Astrocyte of the spinal cord (primary cell): ENCODE measurements at regions not wholly inside any gene's neighbourhood (a gene's known extent, or its start where the extent isn't known, plus 50 kb on each side); places are given as distances from the start of the nearest gene placed in this dataset.

Source experiments
- DNase-seq: peaks from one replicate; pipeline ENCODE4 v3.0.0; 2011; ENCODE audit warnings: low read depth, low spot score
- H3K4me3 ChIP-seq: 2 replicates; pipeline ENCODE4 v1.5.1; 2011; ENCODE audit warnings: low read depth, mild to moderate bottlenecking, low read length, moderate library complexity
- in situ Hi-C: cut with HindIII; loops from 2 replicates; pipeline ENCODE4 v1.10.0; 2017; ENCODE audit warnings: low sequenced_read_pairs
- TF ChIP-seq, protein P1 (sequence below): IDR thresholded peaks from 2 replicates; pipeline ENCODE4 v1.5.1; 2012; ENCODE audit warnings: low read depth, mild to moderate bottlenecking, low read length, inconsistent platforms

- in situ Hi-C loops: no loop called here
- no peak overlapping the region for H3K4me3 ChIP-seq
- TF ChIP-seq, protein P1, sequence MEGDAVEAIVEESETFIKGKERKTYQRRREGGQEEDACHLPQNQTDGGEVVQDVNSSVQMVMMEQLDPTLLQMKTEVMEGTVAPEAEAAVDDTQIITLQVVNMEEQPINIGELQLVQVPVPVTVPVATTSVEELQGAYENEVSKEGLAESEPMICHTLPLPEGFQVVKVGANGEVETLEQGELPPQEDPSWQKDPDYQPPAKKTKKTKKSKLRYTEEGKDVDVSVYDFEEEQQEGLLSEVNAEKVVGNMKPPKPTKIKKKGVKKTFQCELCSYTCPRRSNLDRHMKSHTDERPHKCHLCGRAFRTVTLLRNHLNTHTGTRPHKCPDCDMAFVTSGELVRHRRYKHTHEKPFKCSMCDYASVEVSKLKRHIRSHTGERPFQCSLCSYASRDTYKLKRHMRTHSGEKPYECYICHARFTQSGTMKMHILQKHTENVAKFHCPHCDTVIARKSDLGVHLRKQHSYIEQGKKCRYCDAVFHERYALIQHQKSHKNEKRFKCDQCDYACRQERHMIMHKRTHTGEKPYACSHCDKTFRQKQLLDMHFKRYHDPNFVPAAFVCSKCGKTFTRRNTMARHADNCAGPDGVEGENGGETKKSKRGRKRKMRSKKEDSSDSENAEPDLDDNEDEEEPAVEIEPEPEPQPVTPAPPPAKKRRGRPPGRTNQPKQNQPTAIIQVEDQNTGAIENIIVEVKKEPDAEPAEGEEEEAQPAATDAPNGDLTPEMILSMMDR: no peak
- DNase-seq: no peak
Observed at GRCh38 chr18:10233082-10233875, 221.2 kb upstream of the APCDD1 start.

DNA sequence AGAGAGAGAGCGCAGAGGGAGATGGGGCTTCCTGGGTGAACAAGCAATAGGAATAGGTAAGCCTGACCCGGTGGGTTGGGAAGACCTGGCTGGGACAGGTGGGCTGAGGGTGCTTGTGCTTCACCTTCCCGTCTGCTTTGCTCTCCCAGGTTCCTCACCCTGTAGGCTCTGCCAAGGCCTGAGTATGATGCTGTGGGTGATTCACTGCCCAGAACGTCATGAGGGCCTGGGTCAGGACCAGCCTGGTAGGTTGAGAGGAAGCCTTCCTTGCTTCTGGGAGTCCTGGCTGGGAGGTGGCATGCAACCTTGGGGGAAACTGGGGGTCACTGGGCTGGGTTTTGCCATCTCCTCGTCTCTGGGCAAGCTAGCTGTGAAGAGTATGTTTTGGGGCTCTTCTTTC lies 220.2 kb upstream of the APCDD1 start:
- DNase-seq: no peak
- in situ Hi-C loops: no loop called here
- TF ChIP-seq, protein P1: no peak
- no peak overlapping the region for H3K4me3 ChIP-seq

- DNase-seq: peak; percentile 19
- TF ChIP-seq, protein P1: no peak
- no peak overlapping the region for H3K4me3 ChIP-seq
- in situ Hi-C loops: no loop called here
Observed at GRCh38 chr18:10234912-10235660, 219.3 kb upstream of the APCDD1 start.

DNA sequence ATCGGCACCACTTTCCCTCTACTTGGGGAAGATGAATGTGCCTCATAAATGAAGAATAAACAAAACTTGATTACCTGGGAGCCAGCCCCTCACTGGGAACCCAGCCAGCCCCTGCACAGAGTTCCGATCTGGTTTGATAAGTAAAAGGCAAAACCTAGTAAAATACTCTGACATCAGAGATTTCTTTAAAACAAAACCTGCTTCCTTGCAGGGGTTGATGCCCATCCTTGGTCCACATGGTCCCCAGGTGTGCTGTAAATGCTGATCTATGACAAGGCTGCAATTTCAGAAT lies 218.8 kb upstream of the APCDD1 start:
- H3K4me3 ChIP-seq: no peak overlapping the region
- DNase-seq: no peak
- in situ Hi-C loops: no loop called here
- TF ChIP-seq, protein P1: no peak

- in situ Hi-C loops: no loop called here
Observed at GRCh38 chr18:10239103-10239502, 215.3 kb upstream of the APCDD1 start.

GRCh38 chr18:10239991-10240634 lies 214.3 kb upstream of the APCDD1 start:
- in situ Hi-C loops: no loop called here
- TF ChIP-seq, protein P1: no peak

More at GRCh38 chr18:10239103-10239502, 215.3 kb upstream of the APCDD1 start:
- TF ChIP-seq, protein P1: no peak
- no peak overlapping the region for H3K4me3 ChIP-seq
- no peak for DNase-seq

More at GRCh38 chr18:10239991-10240634, 214.3 kb upstream of the APCDD1 start:
- H3K4me3 ChIP-seq: no peak overlapping the region
- DNase-seq: no peak
